Caco-2 (cell line): ENCODE measurements at regions not wholly inside any gene's neighbourhood (a gene's known extent, or its start where the extent isn't known, plus 50 kb on each side); places are given as distances from the start of the nearest gene placed in this dataset.

Experiments used
- BruUV-seq: library from RNA; stranded (reverse); fragments of 400-500 nt; replicated peaks from 2 replicates; lab custom pipeline; 2021; lab: Mats Ljungman, UMichigan
- CTCF ChIA-PET: fragments of 300-600 bp; sonication (Branson Sonifier 250); formaldehyde crosslinking; loops from one replicate; lab custom pipeline; 2022; ENCODE audit warnings: antibody characterized with exemption; lab: Charles Lee
- POLR2A ChIA-PET: fragments of 300-600 bp; sonication (Branson Sonifier 250); formaldehyde crosslinking; loops from one replicate; lab custom pipeline; 2022; ENCODE audit warnings: antibody characterized with exemption; lab: Charles Lee
- DNase-seq, 2 experiments: peaks; one replicate each; pipeline versions ENCODE4 v3.0.0 to v3.0.0-alpha.2; 2020 to 2022
- H3K27me3 ChIP-seq: replicated peaks from 2 replicates; pipeline ENCODE4 v1.6.0; 2011; ENCODE audit warnings: low read length; ENCODE audit not compliant: control insufficient read depth, insufficient read depth
- H3K36me3 ChIP-seq: 2 replicates; pipeline ENCODE4 v1.5.1; 2011; ENCODE audit warnings: low read length; ENCODE audit not compliant: control insufficient read depth, insufficient read depth
- H3K4me1 ChIP-seq: fragments of 250-450 bp; sonication (Bioruptor Pico); 2 replicates; pipeline ENCODE4 v1.5.1; 2020; ENCODE audit warnings: mild to moderate bottlenecking
- H3K4me3 ChIP-seq: 2 replicates; pipeline ENCODE4 v1.5.1; 2011; ENCODE audit warnings: low read depth, mild to moderate bottlenecking, control low read depth, low read length
- H3K9me3 ChIP-seq: fragments of 250-450 bp; sonication (Bioruptor Pico); 2 replicates; pipeline ENCODE4 v1.5.1; 2020; ENCODE audit warnings: mild to moderate bottlenecking, moderate library complexity
- H3K27ac Mint-ChIP-seq: one replicate; pipeline ENCODE4 v1.8.0; 2022; ENCODE audit warnings: mixed read lengths; ENCODE audit not compliant: unreplicated experiment
- H3K27me3 Mint-ChIP-seq: one replicate; pipeline ENCODE4 v1.8.0; 2022; ENCODE audit warnings: mixed read lengths; ENCODE audit not compliant: insufficient read depth, unreplicated experiment
- H3K36me3 Mint-ChIP-seq: one replicate; pipeline ENCODE4 v1.8.0; 2022; ENCODE audit warnings: mild to moderate bottlenecking, mixed read lengths; ENCODE audit not compliant: insufficient read depth, unreplicated experiment
- H3K4me1 Mint-ChIP-seq: one replicate; pipeline ENCODE4 v1.8.0; 2022; ENCODE audit warnings: low read depth, mixed read lengths; ENCODE audit not compliant: unreplicated experiment
- H3K4me3 Mint-ChIP-seq: one replicate; pipeline ENCODE4 v1.8.0; 2022; ENCODE audit warnings: mild to moderate bottlenecking, moderate library complexity, mixed read lengths; ENCODE audit not compliant: unreplicated experiment
- H3K9me3 Mint-ChIP-seq: one replicate; pipeline ENCODE4 v1.8.0; 2022; ENCODE audit warnings: mixed read lengths; ENCODE audit not compliant: unreplicated experiment
- intact Hi-C: fragments of 100-400 bp; cut with micrococcal nuclease; formaldehyde crosslinking; loops from one replicate; pipeline ENCODE4 v1.10.0; 2022; ENCODE audit not compliant: unreplicated experiment
- TF ChIP-seq, protein P1 (sequence below), 2 experiments: fragments of 200-600 bp in 1 of 2; IDR thresholded peaks; 1 replicate in 1 of 2; 2 replicates in 1 of 2; pipeline versions ENCODE4 v1.5.1 to v1.8.0; 2011 to 2022; ENCODE audit warnings: antibody characterized with exemption in 1 of 2, control low read depth in 1 of 2, inconsistent platforms in 1 of 2, low read depth in 1 of 2, low read length in 1 of 2, mild to moderate bottlenecking in 1 of 2, moderate library complexity in 1 of 2; ENCODE audit not compliant: insufficient read depth in 1 of 2, severe bottlenecking in 1 of 2, unreplicated experiment in 1 of 2

DNA sequence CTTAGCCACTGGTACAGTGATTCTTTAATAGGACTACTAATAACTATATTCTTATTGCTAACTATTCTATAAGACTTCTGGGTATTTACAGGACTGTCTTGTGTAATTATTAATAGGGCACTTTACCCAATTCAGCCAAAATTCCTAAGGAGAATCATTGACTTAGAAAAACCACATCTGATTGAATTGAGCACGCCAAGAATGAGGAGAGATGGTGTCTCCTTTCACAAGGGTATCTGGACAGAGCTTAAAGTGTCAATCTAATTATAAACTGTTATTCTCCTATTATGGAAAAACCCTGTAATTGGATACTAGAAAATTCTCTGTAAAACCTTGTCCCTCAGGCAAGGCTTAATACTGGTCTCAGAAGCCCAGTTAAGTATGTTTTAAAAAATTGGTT, 111.1 kb upstream of the TLL1 start:
- no peak overlapping the region for H3K4me3 Mint-ChIP-seq
- H3K27me3 Mint-ChIP-seq: no peaks in the 10 kb centered on the region
- Histone ChIP-seq H3K27me3 (no peaks in the 10 kb centered on the region), H3K4me3 (no peak overlapping the region), H3K36me3 (no peaks in the 10 kb centered on the region), H3K4me1 (no peaks in the 10 kb centered on the region), H3K9me3 (no peaks in the 10 kb centered on the region)
- H3K36me3 Mint-ChIP-seq: no peaks in the 10 kb centered on the region
- DNase-seq: no peak
- intact Hi-C loops: no loop called here
- ChIA-PET POLR2A (no interaction called here), CTCF (no interaction called here)
- H3K9me3 Mint-ChIP-seq: no peaks in the 10 kb centered on the region
- no peak overlapping the region for H3K27ac Mint-ChIP-seq
- no TSS peak for BruUV-seq
- TF ChIP-seq, protein P1, sequence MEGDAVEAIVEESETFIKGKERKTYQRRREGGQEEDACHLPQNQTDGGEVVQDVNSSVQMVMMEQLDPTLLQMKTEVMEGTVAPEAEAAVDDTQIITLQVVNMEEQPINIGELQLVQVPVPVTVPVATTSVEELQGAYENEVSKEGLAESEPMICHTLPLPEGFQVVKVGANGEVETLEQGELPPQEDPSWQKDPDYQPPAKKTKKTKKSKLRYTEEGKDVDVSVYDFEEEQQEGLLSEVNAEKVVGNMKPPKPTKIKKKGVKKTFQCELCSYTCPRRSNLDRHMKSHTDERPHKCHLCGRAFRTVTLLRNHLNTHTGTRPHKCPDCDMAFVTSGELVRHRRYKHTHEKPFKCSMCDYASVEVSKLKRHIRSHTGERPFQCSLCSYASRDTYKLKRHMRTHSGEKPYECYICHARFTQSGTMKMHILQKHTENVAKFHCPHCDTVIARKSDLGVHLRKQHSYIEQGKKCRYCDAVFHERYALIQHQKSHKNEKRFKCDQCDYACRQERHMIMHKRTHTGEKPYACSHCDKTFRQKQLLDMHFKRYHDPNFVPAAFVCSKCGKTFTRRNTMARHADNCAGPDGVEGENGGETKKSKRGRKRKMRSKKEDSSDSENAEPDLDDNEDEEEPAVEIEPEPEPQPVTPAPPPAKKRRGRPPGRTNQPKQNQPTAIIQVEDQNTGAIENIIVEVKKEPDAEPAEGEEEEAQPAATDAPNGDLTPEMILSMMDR (IDR thresholded peaks at IDR 0.05; ENCODE audit: insufficient read depth in 1 of 2, low read depth in 1 of 2, low read length in 1 of 2, severe bottlenecking in 1 of 2, unreplicated experiment in 1 of 2): no peak
- H3K4me1 Mint-ChIP-seq: no peaks in the 10 kb centered on the region

DNA sequence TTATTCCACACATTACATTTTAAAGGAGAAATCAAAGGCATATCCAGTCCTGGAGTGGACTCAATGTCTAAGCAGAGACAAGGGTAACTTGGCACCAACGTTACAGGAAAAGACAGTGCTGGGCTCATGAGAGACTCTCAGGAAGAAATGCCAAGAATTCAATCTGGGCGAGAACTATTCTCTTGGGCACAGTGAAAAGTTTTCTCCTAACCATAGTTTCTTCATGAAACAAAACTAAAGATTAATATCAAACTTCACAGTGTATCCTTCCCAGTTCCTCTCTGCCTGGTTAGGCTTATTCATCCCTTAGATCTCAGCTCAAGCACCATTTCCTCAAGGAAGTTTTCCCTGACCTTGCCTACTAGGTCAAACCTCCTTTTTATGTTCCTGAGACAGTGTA, 109.4 kb upstream of the TLL1 start:
- no peaks in the 10 kb centered on the region for H3K4me1 Mint-ChIP-seq
- no peak for DNase-seq
- ChIA-PET POLR2A (no interaction called here), CTCF (no interaction called here)
- intact Hi-C loops: no loop called here
- no peaks in the 10 kb centered on the region for H3K36me3 Mint-ChIP-seq
- Histone ChIP-seq H3K36me3 (no peaks in the 10 kb centered on the region), H3K9me3 (no peaks in the 10 kb centered on the region), H3K4me1 (no peaks in the 10 kb centered on the region), H3K4me3 (no peak overlapping the region), H3K27me3 (no peaks in the 10 kb centered on the region)
- no peak overlapping the region for H3K4me3 Mint-ChIP-seq
- no peaks in the 10 kb centered on the region for H3K27me3 Mint-ChIP-seq
- no peaks in the 10 kb centered on the region for H3K9me3 Mint-ChIP-seq
- no peak overlapping the region for H3K27ac Mint-ChIP-seq
- TF ChIP-seq, protein P1 (IDR thresholded peaks at IDR 0.05; ENCODE audit: insufficient read depth in 1 of 2, low read depth in 1 of 2, low read length in 1 of 2, severe bottlenecking in 1 of 2, unreplicated experiment in 1 of 2): no peak
- no TSS peak for BruUV-seq

DNA sequence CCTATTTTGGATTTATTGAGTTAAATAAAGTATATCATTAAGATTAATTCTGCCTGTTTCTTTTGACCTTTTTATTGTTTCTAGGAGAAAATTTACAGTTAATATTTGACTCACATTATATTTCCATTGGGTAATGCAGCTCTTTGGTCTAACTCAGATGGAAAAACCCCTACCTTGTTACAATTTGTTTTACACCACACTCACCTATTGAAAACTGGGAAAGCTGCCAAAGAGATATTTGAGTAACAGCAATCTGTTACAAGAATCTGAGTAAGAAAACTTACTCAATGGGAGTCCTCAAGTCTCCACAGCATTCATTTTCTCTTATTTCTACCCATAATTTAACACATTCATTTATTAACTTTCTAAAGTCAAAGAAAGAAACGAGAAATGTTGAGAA, 108.0 kb upstream of the TLL1 start:
- Mint-ChIP-seq H3K4me3 (no peak overlapping the region), H3K4me1 (no peaks in the 10 kb centered on the region), H3K9me3 (no peaks in the 10 kb centered on the region), H3K27me3 (no peaks in the 10 kb centered on the region), H3K36me3 (no peaks in the 10 kb centered on the region), H3K27ac (no peak overlapping the region)
- Histone ChIP-seq H3K4me1 (no peaks in the 10 kb centered on the region), H3K4me3 (no peak overlapping the region), H3K27me3 (no peaks in the 10 kb centered on the region), H3K9me3 (no peaks in the 10 kb centered on the region), H3K36me3 (no peaks in the 10 kb centered on the region)
- ChIA-PET CTCF (no interaction called here), POLR2A (no interaction called here)
- BruUV-seq: no TSS peak
- TF ChIP-seq, protein P1 (IDR thresholded peaks at IDR 0.05; ENCODE audit: insufficient read depth in 1 of 2, low read depth in 1 of 2, low read length in 1 of 2, severe bottlenecking in 1 of 2, unreplicated experiment in 1 of 2): no peak
- intact Hi-C loops: no loop called here
- no peak for DNase-seq
